ENCODE measurements at regions not wholly inside any gene's neighbourhood (a gene's known extent, or its start where the extent isn't known, plus 50 kb on each side); places are given as distances from the start of the nearest gene placed in this dataset.
"Not testable (repeated sequence)": the region's sequence is repeated elsewhere in the genome, so short reads cannot be mapped to it uniquely, and the experiment has no call there.

DNA sequence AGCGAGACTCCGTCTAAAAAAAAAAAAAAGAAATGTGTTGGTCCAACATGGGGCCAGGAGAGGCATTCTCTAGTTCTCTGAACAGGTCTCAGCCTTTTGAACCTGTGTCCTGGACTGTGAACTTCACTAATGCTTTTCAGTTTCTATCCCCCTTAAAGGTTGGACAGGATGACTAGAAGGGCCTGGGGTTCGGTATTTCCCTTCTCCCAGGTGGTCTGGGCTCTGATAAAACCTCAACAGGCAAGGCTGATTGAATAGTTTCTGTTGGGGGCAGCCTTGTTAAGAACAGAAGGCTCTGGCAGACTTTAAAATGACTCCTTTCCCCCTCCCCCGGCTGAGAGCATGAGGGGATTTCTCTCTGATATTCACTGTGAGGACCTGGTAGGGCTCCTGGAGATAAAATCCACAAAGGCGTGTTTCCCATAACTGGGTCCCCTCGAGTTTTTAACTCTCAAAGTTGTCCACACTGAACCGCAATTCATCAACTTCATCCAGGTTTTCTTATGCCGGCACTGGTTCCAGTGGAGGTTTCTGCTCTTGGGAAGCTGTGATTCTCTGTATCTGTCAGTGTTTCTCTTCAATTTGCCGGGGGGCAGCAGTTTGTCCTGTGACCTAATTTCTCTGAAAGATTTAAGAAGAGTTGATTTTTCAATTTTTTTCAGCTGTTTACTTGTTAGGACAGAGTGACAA is 91.3 kb downstream of the METRNL start:
- CTCF ChIA-PET: no interaction called here
- intact Hi-C loops (cut with micrococcal nuclease): no loop called here
- Mint-ChIP-seq H3K27me3 (peaks cover 17% of the 10 kb centered on the region), H3K9me3 (peaks cover 6% of the 10 kb centered on the region), H3K4me1 (ENCODE audit: low read depth) (no peaks in the 10 kb centered on the region), H3K27ac (no peak overlapping the region), H3K4me3 (no peak overlapping the region), H3K36me3 (ENCODE audit: low read depth) (no peaks in the 10 kb centered on the region)
- ATAC-seq (no peak), DNase-seq (no peak)
- TF ChIP-seq, protein P1, sequence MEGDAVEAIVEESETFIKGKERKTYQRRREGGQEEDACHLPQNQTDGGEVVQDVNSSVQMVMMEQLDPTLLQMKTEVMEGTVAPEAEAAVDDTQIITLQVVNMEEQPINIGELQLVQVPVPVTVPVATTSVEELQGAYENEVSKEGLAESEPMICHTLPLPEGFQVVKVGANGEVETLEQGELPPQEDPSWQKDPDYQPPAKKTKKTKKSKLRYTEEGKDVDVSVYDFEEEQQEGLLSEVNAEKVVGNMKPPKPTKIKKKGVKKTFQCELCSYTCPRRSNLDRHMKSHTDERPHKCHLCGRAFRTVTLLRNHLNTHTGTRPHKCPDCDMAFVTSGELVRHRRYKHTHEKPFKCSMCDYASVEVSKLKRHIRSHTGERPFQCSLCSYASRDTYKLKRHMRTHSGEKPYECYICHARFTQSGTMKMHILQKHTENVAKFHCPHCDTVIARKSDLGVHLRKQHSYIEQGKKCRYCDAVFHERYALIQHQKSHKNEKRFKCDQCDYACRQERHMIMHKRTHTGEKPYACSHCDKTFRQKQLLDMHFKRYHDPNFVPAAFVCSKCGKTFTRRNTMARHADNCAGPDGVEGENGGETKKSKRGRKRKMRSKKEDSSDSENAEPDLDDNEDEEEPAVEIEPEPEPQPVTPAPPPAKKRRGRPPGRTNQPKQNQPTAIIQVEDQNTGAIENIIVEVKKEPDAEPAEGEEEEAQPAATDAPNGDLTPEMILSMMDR (IDR thresholded peaks at IDR 0.05): no peak
- POLR2A ChIA-PET: no interaction called here

DNA sequence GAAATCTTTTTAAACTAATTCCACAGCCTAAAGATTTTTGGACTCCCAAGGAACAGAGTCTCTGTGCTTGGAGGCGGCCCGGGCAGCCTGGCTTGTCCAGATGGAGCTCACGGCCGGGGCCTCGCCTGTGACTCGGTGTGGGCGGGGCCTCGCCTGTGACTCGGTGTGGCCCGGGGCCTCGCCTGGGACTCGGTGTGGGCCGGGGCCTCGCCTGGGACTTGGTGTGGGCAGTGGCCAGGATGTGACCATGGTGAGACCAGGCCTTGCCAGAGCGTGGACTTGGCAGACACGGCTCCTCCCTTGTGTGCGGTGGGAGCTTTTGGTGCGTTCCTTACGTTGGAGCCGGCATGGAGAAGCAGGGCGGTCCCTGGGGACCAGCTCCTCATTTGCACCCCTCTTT is 92.3 kb downstream of the METRNL start:
- Mint-ChIP-seq H3K27ac (no peak overlapping the region), H3K36me3 (ENCODE audit: low read depth) (no peaks in the 10 kb centered on the region), H3K4me3 (no peak overlapping the region), H3K9me3 (peaks cover 6% of the 10 kb centered on the region), H3K27me3 (peaks cover 17% of the 10 kb centered on the region), H3K4me1 (ENCODE audit: low read depth) (no peaks in the 10 kb centered on the region)
- TF ChIP-seq, protein P1 (IDR thresholded peaks at IDR 0.05): no peak
- POLR2A ChIA-PET: interaction anchor here (0.8 kb wide), 1 partner anchor 27 kb away, joined by 3 read pairs; no protein-coding TSS in a partner anchor
- CTCF ChIA-PET: no interaction called here
- ATAC-seq (no peak), DNase-seq (no peak)
- intact Hi-C loops (cut with micrococcal nuclease): no loop called here

DNA sequence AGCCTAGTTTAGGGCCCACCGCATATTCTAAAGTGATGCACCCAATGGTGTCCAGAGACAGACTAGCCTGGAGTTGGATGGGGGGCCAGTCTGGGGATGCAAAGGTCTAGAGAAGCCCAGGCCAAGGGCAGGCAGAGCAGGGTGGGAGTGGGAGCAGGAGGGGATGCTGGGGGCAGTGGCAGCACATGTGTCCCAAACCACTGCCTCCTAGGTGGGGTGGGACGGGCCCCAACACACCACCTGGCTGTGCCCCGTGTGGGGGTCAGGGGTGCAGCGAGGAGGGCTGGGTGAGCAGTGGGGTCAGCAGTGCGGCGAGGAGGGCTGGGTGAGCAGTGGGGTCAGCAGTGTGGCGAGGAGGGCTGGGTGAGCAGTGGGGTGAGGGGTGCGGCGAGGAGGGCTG is 92.7 kb downstream of the METRNL start:
- H3K4me1 Mint-ChIP-seq (ENCODE audit: low read depth); H3K27ac Mint-ChIP-seq; H3K9me3 Mint-ChIP-seq; POLR2A ChIA-PET; H3K36me3 Mint-ChIP-seq (ENCODE audit: low read depth); CTCF ChIA-PET; intact Hi-C loops (cut with micrococcal nuclease); H3K4me3 Mint-ChIP-seq; DNase-seq; ATAC-seq: not testable (repeated sequence)
- peaks cover 13% of the 10 kb centered on the region for H3K27me3 Mint-ChIP-seq

DNA sequence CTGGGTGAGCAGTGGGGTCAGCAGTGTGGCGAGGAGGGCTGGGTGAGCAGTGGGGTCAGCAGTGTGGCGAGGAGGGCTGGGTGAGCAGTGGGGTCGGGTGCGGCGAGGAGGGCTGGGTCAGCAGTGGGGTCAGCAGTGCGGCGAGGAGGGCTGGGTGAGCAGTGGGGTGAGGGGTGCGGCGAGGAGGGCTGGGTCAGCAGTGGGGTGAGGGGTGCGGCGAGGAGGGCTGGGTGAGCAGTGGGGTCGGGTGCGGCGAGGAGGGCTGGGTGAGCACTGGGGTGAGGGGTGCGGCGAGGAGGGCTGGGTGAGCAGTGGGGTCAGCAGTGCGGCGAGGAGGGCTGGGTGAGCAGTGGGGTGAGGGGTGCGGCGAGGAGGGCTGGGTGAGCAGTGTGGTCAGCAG is 93.2 kb downstream of the METRNL start:
- H3K4me1 Mint-ChIP-seq (ENCODE audit: low read depth); ATAC-seq; DNase-seq; intact Hi-C loops (cut with micrococcal nuclease); H3K36me3 Mint-ChIP-seq (ENCODE audit: low read depth); POLR2A ChIA-PET; H3K27ac Mint-ChIP-seq; CTCF ChIA-PET; H3K9me3 Mint-ChIP-seq; H3K4me3 Mint-ChIP-seq: not testable (repeated sequence)
- peaks cover 12% of the 10 kb centered on the region for H3K27me3 Mint-ChIP-seq

DNA sequence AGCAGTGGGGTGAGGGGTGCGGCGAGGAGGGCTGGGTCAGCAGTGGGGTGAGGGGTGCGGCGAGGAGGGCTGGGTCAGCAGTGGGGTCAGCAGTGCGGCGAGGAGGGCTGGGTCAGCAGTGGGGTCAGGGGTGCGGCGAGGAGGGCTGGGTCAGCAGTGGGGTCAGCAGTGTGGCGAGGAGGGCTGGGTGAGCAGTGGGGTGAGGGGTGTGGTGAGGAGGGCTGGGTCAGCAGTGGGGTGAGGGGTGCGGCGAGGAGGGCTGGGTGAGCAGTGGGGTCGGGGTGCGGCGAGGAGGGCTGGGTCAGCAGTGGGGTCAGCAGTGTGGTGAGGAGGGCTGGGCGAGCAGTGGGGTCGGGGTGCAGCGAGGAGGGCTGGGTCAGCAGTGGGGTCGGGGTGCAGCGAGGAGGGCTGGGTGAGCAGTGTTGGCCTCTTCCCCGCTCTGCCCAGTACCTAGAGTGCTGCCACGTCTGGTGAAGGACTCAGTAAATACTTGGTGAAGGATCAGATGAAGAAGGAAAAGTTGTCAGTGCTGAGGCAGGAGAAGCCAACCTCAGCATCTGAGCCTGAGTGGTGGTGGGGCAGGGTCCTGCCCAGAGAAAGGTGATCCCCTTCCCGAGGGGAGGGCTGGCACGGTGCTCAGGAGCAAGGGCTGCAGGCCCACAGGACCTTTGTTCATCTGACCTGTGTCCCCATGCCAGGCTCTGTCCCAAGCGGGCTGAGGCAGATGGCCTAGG is 93.9 kb downstream of the METRNL start:
- H3K4me3 Mint-ChIP-seq; DNase-seq; H3K9me3 Mint-ChIP-seq; CTCF ChIA-PET; H3K27ac Mint-ChIP-seq; POLR2A ChIA-PET; ATAC-seq; H3K4me1 Mint-ChIP-seq (ENCODE audit: low read depth); intact Hi-C loops (cut with micrococcal nuclease); H3K36me3 Mint-ChIP-seq (ENCODE audit: low read depth): not testable (repeated sequence)
- H3K27me3 Mint-ChIP-seq: peaks cover 12% of the 10 kb centered on the region

DNA sequence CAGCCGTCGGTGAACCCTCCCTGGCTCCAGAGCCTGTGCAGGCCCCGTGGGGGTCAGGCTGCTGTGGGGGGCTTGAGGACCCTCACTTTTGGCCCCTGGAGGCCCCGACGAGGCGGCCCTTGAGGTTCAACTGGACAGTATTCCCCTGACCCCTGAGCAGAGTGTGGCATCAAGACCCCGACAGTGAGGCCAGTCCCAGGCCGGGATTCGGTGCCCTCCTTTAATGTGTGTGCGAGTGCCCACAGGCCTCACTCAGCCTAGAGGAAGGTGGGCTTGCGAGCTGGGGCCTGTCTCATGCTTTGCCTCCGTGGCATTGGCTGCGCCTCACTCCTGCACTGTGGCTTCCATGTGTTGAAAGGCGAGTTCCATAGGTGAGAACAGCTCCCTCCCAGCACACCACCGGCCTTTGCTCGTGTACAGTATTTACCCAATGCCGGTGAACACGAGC is 94.5 kb downstream of the METRNL start:
- Mint-ChIP-seq H3K36me3 (ENCODE audit: low read depth) (no peaks in the 10 kb centered on the region), H3K27ac (no peak overlapping the region), H3K4me3 (no peak overlapping the region), H3K4me1 (ENCODE audit: low read depth) (no peaks in the 10 kb centered on the region), H3K9me3 (no peaks in the 10 kb centered on the region), H3K27me3 (peaks cover 12% of the 10 kb centered on the region)
- ChIA-PET POLR2A (no interaction called here), CTCF (no interaction called here)
- intact Hi-C loops (cut with micrococcal nuclease): no loop called here
- no peak for DNase-seq
- TF ChIP-seq, protein P1 (IDR thresholded peaks at IDR 0.05): no peak
- ATAC-seq: no peak

All from activated CD8-positive, alpha-beta T cell treated with anti-CD3 and anti-CD28 coated beads for 36 hours (primary cell).